ENCODE measurements at regions not wholly inside any gene's neighbourhood (a gene's known extent, or its start where the extent isn't known, plus 50 kb on each side); places are given as distances from the start of the nearest gene placed in this dataset.
"Not testable (repeated sequence)": the region's sequence is repeated elsewhere in the genome, so short reads cannot be mapped to it uniquely, and the experiment has no call there.

- not testable (repeated sequence) for DNase-seq
These were observed 52.3 kb upstream of the BBX start for GRCh38 chr3:107470496-107470895.
